Hepatocyte (in vitro differentiated cells): ENCODE measurements at regions not wholly inside any gene's neighbourhood (a gene's known extent, or its start where the extent isn't known, plus 50 kb on each side); places are given as distances from the start of the nearest gene placed in this dataset.

Source experiments
- DNase-seq: peaks from one replicate; pipeline ENCODE4 v3.0.0-alpha.2; 2016; ENCODE audit warnings: low spot score
- H2AFZ ChIP-seq: fragments of 200-600 bp; sonication (generic); 2 replicates; pipeline ENCODE4 v1.6.0; 2016; ENCODE audit warnings: antibody characterized with exemption, mild to moderate bottlenecking
- H3K27ac ChIP-seq: fragments of 200-600 bp; sonication (generic); 2 replicates; pipeline ENCODE4 v1.5.1; 2016; ENCODE audit warnings: mild to moderate bottlenecking
- H3K27me3 ChIP-seq: fragments of 200-600 bp; sonication (generic); 2 replicates; pipeline ENCODE4 v1.6.1; 2016
- H3K36me3 ChIP-seq: fragments of 200-600 bp; sonication (generic); replicated peaks from 2 replicates; pipeline ENCODE4 v1.5.1; 2016; ENCODE audit warnings: low read depth; ENCODE audit not compliant: insufficient read depth
- H3K4me1 ChIP-seq: fragments of 200-600 bp; sonication (generic); 2 replicates; pipeline ENCODE4 v1.5.1; 2016; ENCODE audit warnings: mild to moderate bottlenecking, moderate library complexity; ENCODE audit not compliant: insufficient read depth
- H3K4me2 ChIP-seq: fragments of 200-600 bp; sonication (generic); 2 replicates; pipeline ENCODE4 v1.6.0; 2016
- H3K4me3 ChIP-seq: fragments of 200-600 bp; sonication (generic); 2 replicates; pipeline ENCODE4 v1.5.1; 2016; ENCODE audit warnings: mild to moderate bottlenecking
- H3K79me2 ChIP-seq: fragments of 200-600 bp; sonication (generic); 2 replicates; pipeline ENCODE4 v1.6.0; 2017; ENCODE audit warnings: mild to moderate bottlenecking
- H3K9me2 ChIP-seq: fragments of 200-600 bp; sonication (generic); replicated peaks from 2 replicates; pipeline ENCODE4 v1.6.0; 2017; ENCODE audit warnings: mild to moderate bottlenecking; ENCODE audit not compliant: insufficient read depth
- H3K9me3 ChIP-seq: fragments of 200-600 bp; sonication (generic); 2 replicates; pipeline ENCODE4 v1.5.1; 2016; ENCODE audit warnings: low read depth, mild to moderate bottlenecking
- H4K20me1 ChIP-seq: fragments of 200-600 bp; sonication (generic); 2 replicates; pipeline ENCODE4 v1.6.0; 2016; ENCODE audit warnings: mild to moderate bottlenecking; ENCODE audit not compliant: insufficient read depth, poor library complexity, severe bottlenecking
- CTCF ChIP-seq: fragments of 200-600 bp; sonication (generic); IDR thresholded peaks from 2 replicates; pipeline ENCODE4 v1.5.1; 2016; ENCODE audit warnings: antibody characterized with exemption, mild to moderate bottlenecking; ENCODE audit not compliant: poor library complexity
- EZH2 ChIP-seq: fragments of 200-600 bp; sonication (generic); IDR thresholded peaks from 2 replicates; pipeline ENCODE4 v1.6.1; 2016; ENCODE audit warnings: antibody characterized with exemption, mild to moderate bottlenecking, borderline replicate concordance
- EZH2phosphoT487 ChIP-seq: fragments of 200-600 bp; sonication (generic); IDR thresholded peaks from one replicate; pipeline ENCODE4 v1.6.1; 2018; ENCODE audit warnings: antibody characterized with exemption, mild to moderate bottlenecking, low read depth, moderate library complexity; ENCODE audit not compliant: unreplicated experiment, severe bottlenecking
- WGBS: methylation state at CpG from one replicate; pipeline ENCODE4 v1.1.6; 2016; ENCODE audit warnings: low lambda C conversion rate; ENCODE audit errors: missing lambda C conversion rate; 5-methylcytosine and 5-hydroxymethylcytosine counted together

GRCh38 chr14:51789596-51789995 lies 70.8 kb upstream of the GNG2 start:
- Histone ChIP-seq H3K27ac (no peak overlapping the region), H3K4me3 (no peak overlapping the region), H3K9me3 (no peaks in the 10 kb centered on the region), H3K27me3 (no peaks in the 10 kb centered on the region), H3K9me2 (no peaks in the 10 kb centered on the region), H3K4me1 (no peaks in the 10 kb centered on the region), H3K4me2 (no peak overlapping the region), H2AFZ (no peak overlapping the region), H3K36me3 (no peaks in the 10 kb centered on the region), H3K79me2 (no peaks in the 10 kb centered on the region), H4K20me1 (no peaks in the 10 kb centered on the region)
- TF ChIP-seq CTCF (no peak), EZH2phosphoT487 (no peak), EZH2 (no peak)
- no peak for DNase-seq

GRCh38 chr14:51792809-51793208 lies 67.6 kb upstream of the GNG2 start:
- H3K27ac ChIP-seq: no peak overlapping the region
- H2AFZ ChIP-seq: no peak overlapping the region
- no peaks in the 10 kb centered on the region for H4K20me1 ChIP-seq
- H3K79me2 ChIP-seq: no peaks in the 10 kb centered on the region
- no peaks in the 10 kb centered on the region for H3K27me3 ChIP-seq
- H3K4me1 ChIP-seq: no peaks in the 10 kb centered on the region
- WGBS: 63% methylated on average over 2 of the region's 2 CpGs
- H3K4me3 ChIP-seq: no peak overlapping the region
- H3K4me2 ChIP-seq: no peak overlapping the region
- no peaks in the 10 kb centered on the region for H3K36me3 ChIP-seq
- H3K9me3 ChIP-seq: no peaks in the 10 kb centered on the region
- no peak for DNase-seq
- TF ChIP-seq EZH2: no peak
- TF ChIP-seq EZH2phosphoT487: no peak
- no peak for TF ChIP-seq CTCF
- no peaks in the 10 kb centered on the region for H3K9me2 ChIP-seq

GRCh38 chr14:51805541-51805940 lies 54.9 kb upstream of the GNG2 start:
- 80% methylated on average over 2 of the region's 2 CpGs for WGBS
- TF ChIP-seq EZH2phosphoT487 (no peak), EZH2 (no peak), CTCF (no peak)
- H3K4me2 ChIP-seq: no peak overlapping the region
- H3K4me3 ChIP-seq: no peak overlapping the region
- H3K4me1 ChIP-seq: no peaks in the 10 kb centered on the region
- H4K20me1 ChIP-seq: no peaks in the 10 kb centered on the region
- DNase-seq: no peak
- no peaks in the 10 kb centered on the region for H3K27me3 ChIP-seq
- no peak overlapping the region for H2AFZ ChIP-seq
- no peaks in the 10 kb centered on the region for H3K79me2 ChIP-seq
- no peaks in the 10 kb centered on the region for H3K9me2 ChIP-seq
- no peaks in the 10 kb centered on the region for H3K36me3 ChIP-seq
- H3K9me3 ChIP-seq: no peaks in the 10 kb centered on the region
- H3K27ac ChIP-seq: no peak overlapping the region

- H4K20me1 ChIP-seq: no peaks in the 10 kb centered on the region
- no peaks in the 10 kb centered on the region for H3K9me3 ChIP-seq
- WGBS: 69% methylated on average over 6 of the region's 6 CpGs
- no peak overlapping the region for H3K27ac ChIP-seq
- H3K9me2 ChIP-seq: no peaks in the 10 kb centered on the region
- H3K27me3 ChIP-seq: no peaks in the 10 kb centered on the region
- no peaks in the 10 kb centered on the region for H3K36me3 ChIP-seq
- no peak for DNase-seq
- H3K79me2 ChIP-seq: no peaks in the 10 kb centered on the region
- no peak overlapping the region for H3K4me2 ChIP-seq
- H3K4me1 ChIP-seq: no peaks in the 10 kb centered on the region
- no peak overlapping the region for H2AFZ ChIP-seq
- no peak for TF ChIP-seq CTCF
- no peak for TF ChIP-seq EZH2
- TF ChIP-seq EZH2phosphoT487: no peak
- H3K4me3 ChIP-seq: no peak overlapping the region
Measured at GRCh38 chr14:51806026-51807023, 54.1 kb upstream of the GNG2 start.
